Left kidney (tissue), 1 donor: ENCODE measurements at regions not wholly inside any gene's neighbourhood (a gene's known extent, or its start where the extent isn't known, plus 50 kb on each side); places are given as distances from the start of the nearest gene placed in this dataset.

Experiments used
- DNase-seq: peaks from one replicate; pipeline ENCODE4 v3.0.0-alpha.2; 2013

DNA sequence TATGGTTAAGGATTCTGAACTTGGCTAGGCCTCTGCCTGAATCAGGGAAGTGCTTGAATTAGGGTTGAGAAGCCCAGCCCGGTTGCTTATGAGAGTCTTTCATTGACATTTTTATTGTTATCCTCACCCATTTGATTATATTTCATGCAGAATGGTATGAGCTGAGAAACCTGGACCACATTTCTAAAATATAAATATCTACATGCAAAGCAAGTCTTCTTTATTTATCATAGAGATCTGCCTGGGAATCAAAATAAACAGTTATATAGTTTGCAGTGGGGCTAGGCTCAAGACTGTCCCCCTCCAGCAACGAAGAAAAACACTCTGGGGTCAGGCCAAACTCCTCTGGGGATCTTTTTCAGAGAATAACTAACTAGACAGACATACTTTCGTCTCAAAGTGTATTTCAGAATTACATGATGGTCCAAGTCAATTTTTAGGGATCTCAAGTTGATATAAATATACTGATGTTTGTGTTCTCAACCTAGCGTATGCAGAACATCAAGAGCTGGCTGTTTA lies 675.4 kb upstream of the NR2F2 start:
- DNase-seq: no peak

DNA sequence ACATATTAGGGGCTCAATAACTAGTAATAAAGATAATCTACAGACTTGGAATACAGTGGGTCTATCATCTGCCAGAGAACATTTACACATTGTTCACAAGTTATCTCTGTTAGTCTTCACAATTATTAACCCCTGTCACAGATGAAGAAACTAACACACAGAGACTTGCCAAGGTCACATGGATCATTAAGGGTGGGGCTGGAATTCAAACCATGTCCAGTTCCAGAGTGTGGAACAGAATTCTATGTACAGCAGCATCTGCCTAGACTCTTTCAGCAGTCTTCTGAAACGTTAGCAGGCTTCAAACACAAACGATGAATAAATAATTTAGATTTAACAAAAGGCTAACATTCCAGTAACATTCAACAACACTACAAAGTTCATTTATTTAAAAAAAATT lies 673.9 kb upstream of the NR2F2 start:
- no peak for DNase-seq

DNA sequence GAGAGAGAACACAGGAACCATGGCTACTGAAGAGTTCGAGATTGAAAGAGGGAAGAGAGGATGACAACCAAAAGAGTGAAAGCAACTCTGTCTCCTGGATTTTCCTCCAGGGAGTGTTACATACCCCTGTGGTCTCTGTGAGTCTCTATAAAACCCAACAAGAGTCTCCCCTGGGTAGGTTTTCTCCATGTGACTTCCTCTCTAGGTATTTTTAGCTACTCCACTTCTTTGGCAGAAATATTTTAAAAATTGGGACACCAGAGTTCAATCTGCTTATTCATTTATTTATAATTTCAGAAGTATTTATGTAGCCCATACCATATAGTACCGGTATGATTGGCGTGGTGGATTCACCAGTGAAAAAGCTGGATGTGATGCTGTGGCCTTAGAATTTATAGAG lies 671.7 kb upstream of the NR2F2 start:
- no peak for DNase-seq

DNA sequence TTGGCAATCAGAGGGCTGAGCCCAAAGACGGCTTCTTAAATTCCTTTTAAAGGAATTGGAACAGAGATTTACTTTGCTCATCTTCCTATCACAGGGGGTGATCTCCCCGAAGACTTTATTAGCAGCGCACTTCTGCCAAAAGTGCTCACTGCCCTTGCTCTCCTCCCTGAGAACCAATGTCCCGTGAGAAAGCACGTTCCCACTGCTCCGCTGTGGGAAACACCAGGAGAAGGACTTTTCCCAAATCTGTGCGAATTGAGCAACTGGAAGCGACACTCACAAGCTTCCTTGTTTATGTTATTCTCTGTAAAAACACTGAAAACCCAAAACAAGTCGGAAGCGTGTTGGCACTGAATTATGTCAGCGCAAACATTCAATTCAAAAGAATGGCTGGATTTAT lies 670.8 kb upstream of the NR2F2 start:
- no peak for DNase-seq

DNA sequence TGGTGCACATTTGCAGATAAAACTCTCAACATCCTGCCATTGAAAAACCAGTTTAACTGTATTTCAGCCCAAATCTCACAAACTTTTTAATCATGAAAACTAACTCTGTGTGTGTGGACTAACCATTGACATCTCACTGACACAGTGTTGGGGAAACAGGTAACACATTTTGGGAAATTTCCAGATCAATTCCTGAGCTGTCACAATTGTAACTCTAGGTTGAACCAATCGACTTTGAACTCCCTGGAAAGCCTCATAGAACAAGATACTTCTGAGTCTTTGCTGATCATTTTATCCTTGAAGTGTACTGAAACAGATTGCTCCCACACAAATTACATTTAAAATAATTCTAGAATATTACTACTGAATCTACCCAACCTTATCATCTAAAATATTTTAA lies 667.9 kb upstream of the NR2F2 start:
- DNase-seq: no peak

DNA sequence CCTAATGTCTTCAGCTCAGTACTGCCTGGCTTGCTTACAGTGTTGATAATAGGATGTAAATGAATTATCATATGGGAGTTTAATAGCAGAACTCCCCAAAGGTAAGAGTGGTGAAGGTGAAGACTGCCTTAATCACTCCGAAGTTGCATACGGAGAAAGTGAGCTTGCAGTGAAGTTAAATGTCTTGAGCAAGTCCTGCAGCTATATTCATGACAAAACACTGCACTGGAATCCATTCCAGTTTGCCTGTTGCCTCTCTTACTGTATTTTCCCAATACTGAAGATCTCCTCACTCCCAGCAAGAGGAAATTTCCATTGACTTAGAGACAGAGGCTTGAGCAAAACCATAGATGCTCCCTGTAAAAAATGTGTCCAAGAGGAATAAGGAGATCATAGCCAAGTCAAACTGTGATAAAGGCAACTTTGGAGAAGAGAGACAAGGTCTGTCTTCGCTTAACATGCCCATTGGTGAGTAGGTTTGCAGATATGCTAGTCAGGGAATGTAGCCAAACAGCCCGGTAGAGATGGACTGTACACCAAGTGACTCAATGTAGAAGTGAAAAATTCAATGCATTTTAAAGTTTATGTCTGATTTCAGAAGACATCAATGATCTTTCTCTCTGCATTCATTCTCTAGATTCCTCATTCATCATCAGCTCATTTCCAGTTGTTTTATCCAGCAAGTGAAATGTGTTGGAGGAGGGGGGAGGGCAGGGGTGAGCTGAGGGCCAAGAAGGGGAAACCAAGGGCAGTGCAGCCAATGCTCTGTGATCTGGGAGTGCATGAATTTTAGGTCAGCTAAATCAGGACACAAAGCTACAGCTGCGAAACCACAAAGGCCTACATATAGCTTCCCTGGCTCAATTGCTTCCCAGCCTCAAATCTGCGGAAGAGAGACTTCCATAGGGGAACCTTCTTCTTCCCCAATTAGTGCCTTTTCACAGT lies 667.1 kb upstream of the NR2F2 start:
- no peak for DNase-seq

DNA sequence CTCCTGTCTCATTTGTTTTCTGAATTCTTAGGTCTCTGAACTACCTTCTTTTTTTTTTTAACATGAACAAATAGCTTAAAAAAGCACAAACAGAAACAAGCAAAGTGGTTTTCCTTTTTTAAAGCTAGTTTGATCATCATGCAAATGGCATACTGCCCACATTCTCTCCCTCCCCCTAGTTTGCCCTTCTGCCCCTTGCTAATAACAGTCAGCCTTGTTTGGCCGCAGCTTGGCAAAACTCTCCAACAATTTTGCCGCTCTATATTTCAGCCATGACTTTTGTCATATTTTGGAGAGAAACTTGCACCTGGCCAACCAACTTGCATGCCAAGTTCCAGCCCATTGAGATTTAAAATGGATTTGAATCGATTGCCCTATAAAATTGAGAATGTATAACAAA lies 666.0 kb upstream of the NR2F2 start:
- DNase-seq: no peak

DNA sequence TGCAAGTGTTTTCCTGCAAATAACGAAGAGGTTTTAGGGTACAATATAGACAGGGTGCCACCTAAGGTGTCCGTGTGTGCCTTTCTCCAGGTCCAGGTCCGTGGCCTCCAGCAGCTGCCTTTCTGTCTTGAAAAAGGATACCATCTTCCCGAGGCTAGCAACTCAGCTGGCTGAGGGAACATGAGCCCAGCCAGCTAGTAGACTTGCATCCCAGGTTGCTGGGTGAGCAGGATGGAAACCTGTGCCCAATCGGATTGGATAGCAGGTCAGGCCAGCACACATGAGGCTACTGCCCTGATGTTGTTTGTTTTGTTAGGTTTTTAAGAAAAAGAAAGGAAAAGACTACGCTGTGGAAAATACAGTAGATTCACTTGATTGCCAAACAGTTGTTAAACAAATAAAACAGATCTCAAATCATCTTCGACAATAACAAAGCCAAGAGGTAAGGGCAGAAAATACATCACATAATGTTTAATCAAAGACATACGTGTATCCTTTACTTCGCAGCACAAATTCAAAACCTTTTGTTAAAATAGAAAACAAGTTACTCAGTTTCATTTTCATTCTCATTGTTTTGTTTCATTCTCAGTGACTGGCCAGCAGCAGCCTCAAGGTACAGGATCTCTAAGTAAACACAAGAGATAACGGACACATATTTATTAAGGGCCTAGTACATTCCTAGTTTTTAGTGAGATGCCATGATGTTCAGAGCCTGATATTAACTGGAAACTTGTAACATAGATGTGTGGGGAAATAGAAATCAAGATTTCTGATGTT lies 661.2 kb upstream of the NR2F2 start:
- peak; percentile 30 for DNase-seq

DNA sequence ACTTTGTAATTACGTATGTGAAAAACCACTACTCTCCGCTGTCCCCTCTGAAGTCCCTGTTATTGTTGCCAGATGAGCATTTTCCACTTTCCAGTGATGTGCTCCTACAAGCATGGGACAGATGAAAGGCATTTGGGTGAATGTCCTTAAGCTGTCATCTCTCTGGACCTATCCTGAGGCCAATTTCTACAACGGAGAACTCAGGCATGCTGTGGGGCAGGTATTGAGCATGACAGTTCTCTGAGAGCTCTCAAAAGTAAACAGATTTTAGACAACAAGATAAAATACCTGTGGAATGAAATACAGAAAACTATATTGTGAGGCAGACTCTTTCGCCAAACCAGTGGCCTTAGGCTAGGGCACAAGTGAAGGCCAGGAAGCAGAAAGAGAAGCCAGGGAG lies 656.5 kb upstream of the NR2F2 start:
- DNase-seq: no peak

DNA sequence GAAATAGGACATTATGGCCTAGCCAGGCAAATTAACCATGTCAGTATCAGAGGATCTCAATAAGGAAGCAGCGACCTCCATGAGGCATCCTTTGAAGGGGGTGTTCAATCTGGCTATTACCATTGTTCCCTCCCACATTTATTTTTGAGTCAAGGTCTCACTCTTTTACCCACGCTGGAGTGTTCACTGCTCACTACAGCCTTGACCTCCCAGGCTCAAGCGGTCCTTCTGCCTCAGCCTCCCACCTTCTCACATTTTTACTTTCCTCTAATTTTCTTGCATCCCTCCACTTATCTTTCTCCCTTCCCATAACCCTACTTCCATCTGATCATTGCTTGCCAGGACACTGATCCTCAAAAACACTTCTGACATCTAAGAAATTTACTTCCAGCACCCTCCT lies 654.0 kb upstream of the NR2F2 start:
- DNase-seq: no peak

DNA sequence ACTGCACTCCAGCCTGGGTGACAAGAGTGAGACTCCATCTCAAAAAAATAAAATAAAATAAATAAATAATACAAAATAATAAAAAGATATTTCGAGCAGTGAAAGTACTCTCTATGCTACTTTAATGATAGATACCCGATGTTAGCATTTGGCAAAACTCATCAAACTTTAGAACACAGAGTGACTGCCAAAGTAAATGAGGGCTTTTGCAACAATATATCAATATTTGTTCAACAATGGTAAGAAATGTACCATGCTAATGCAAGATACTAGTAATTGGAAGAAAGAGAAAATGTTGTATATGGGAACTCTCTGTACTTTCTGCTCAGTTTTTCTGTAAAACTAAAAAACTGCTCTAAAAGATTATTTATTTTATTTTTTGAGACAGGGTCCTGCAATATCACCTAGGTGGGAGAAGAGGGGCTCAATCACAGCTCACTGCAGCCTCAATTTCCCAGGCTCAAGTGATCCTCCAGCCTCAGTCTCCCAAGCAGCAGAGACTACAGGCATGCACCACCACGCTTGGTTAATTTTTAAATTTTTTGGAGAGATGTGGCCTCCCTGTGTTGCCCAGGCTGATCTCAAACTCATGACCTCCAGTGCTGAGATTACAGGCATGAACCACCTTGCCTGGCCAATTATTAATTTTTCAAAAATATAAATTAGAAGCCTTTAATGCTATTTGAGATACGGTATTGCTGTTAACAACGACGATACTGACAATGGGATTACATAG lies 650.5 kb upstream of the NR2F2 start:
- DNase-seq: no peak

DNA sequence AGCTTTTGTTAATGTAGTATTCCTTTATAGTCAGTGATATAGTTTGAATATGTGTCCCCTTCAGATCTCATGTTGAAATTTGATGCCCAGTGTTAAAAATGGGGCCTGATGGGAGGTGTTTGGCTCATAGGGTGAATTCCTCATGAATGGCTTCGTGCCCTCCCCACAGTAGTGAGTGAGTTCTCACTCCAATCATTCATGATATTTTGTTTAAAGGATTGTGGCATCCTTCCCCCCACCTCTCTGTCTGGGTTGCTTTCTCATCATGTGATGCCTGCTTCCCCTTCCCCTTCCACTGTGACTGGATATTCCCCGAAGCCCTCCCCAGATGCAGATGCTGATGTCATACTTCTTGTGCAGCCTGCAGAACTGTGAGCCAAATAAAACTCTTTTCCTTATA lies 649.8 kb upstream of the NR2F2 start:
- DNase-seq: no peak

DNA sequence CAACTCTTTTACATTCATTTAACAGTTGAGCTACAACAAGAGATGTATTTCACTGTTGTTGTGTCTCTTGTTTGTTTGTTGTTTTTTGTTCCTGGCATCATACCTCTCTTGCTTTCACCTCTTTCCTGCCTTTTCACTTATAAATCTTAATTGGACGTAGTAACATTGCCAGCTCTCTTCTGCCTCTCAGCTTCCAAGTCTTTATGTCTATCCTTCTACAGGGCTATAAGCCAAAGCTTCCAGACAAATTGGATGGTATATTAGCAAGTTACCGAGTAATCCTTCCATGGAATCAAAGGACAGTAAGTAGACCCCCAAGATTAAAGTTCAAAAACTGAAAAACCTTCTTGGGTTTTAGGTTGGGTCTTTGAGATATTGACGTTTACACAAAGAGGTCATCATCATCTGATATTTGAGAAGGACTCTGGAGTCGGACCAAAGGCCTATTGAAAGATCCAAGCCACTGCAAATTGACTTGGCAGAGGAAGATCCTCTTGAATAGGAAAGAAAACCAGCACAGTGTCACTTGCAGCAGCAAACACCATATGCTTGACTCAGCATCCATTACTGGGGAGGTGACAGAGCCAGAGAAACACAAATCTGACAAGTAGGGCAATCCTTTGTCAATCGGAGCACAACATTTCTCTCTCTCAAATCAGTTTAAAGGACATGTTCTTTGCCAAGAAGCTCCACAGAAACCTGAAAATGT lies 648.5 kb upstream of the NR2F2 start:
- no peak for DNase-seq

DNA sequence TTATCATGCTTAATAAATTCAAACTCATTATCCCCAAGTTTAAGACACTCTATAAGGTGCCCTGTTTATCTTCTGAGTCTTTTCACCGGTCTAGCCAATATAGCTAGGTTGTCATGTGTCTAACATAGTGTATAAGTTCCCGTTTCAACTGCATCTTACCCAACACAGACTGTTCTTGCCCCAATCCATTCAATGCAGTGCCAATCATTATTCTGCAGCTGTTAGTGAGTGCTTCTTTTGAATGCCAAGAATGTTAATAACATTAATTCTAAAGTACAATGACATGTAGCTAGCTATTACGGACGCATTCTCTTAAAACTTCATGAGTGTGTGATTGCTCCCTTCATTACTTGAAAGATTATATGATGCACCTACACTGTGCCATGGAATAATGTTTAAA lies 646.4 kb upstream of the NR2F2 start:
- DNase-seq: no peak

DNA sequence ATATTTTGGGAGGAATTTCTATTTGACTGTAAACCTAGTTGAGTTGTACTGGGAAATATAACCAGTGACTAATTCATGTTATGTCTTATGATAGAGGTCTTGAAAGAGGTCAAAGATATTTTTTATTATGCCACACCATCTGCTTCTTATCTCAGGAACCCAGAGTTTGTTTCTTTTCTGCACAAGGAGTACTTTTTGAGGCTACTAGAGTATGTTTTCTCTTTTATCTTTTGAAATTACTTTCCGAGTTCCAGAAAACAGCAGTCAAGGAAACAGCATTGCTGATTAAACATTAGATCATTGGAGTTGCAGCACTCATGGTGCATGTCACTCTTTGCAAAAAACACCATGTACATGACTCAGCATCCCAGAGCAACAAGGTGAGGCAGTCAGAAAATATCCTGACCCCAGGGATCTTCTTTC lies 645.8 kb upstream of the NR2F2 start:
- no peak for DNase-seq

DNA sequence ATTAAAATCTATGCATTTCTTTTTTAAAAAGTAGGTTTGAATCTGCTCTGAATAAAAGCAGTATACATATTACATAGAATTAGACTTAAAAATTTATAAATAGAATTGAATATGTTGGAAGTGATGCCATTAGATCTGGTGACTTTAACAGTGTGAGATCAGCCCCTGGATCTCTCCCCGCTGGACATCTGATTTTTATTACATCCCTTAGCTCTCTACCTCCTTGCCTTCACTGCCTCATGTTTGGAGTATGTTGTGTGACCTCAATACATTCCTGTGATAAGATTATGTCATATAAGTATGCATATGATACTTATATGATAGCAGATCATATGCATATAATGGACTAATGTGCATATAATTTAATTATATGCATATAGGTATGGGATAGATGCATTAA lies 643.4 kb upstream of the NR2F2 start:
- no peak for DNase-seq

DNA sequence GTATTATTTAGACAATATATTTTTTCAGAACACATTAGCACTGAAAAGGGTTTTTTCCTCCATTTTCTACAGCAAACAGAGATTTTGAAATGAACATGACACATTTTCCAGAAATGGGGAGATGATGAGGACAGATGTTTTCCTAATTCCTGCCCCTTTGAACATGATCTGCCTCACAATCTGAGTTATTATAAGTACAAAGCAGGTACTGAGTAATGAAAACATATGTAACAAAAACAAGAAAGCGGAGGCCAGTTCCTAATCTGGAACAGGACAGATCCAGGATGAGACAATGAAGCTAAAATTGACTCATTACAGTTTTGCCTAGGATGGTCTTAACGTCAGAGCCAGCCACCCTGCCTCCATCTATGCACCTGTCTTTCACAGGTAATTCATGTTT lies 642.8 kb upstream of the NR2F2 start:
- DNase-seq: no peak

DNA sequence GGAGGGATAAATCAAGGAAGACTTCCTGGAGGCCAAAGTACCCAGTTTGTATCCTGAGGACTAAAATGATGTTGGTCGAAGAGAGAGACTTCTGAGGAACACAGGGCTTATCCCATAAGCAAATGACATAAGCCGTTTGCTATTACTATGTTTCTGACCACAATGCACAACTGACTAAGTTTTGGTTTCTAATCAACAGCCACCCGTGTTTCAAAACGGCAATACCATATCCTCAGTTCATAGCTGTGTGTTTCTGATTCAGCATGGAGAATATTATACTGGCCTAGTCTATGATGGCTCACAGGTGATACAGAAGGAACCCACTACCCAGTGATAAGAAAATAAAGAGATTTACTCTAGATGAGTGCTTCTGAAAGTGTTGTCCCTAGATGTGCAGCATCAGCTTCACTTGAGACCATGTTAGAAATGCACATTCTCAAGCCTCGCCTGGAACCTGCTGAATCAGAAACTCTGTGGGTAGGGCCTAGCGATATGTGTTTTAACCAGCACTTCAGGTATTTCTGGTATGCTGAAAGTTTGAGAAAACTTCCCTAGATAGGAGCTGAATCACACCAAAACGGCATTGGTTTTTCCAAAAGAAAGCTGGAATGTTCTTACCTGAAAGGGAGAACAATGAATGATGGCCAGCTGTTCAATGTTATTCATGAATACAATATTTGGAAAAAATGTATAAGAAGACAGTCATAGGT lies 639.7 kb upstream of the NR2F2 start:
- DNase-seq: no peak

DNA sequence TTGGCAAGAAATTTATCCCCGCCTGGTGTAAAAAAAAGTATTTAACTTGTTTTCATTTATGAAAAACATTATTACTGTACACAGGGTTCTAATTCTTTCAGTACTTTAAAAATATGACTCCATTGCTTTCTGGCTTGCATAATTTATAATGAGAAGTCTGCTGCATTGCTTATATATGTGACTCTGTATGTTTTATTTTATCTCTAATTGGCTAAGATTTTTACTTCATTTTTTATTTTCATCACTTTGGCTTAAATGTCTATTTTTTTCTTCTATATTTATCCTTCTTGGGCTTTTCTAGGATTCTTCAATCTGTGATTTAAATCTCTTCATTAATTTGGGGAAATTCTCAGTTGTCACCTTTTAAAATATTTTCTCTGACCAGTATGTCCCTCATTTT lies 636.6 kb upstream of the NR2F2 start:
- DNase-seq: no peak

DNA sequence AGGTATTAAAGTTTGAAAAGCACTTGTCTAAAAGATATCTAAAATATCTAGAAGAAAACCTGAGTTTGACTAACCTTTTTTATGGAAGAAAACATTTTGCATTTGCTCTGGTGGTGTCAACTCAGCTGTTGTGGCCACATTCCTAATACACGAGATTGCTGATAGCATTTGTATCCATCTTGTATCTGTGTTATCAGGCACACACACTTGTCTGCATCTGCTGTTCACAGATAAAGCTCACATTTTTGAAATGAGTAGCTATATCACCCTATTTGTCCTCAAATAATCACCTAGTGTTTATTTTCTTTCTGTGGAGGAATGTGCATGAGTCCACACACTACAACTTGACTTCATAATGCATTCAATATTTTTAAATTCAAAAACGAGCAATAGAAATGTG lies 632.3 kb upstream of the NR2F2 start:
- no peak for DNase-seq

DNA sequence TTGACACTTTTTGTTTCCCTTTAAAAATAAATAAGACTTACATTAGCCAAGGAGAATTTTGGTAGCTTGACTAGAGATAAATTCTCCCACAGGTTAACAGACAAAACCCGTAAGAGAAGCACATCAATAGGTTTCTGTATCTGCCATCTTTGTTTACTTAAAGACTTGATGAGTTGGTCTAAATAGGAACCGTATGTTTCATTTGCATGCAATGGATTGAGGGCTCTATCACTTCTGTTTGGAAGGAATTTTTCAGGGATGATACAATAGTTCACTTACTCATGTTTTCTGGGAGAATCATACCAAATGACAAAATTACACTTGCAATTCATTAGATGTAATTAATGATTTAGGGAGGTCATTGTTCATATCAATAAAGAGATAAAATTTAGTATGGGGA lies 631.5 kb upstream of the NR2F2 start:
- no peak for DNase-seq
